Endothelial cell of umbilical vein (primary cell): ENCODE measurements at regions not wholly inside any gene's neighbourhood (a gene's known extent, or its start where the extent isn't known, plus 50 kb on each side); places are given as distances from the start of the nearest gene placed in this dataset.

Experiments
- BruUV-seq: library from RNA; stranded (reverse); fragments of 400-500 nt; replicated peaks from 2 replicates; lab custom pipeline; 2021; lab: Mats Ljungman, UMichigan
- CTCF ChIA-PET: fragments of 300-600, 350-600 bp; sonication (Branson Sonifier 250); formaldehyde crosslinking; loops from one replicate; lab custom pipeline; 2021; ENCODE audit warnings: antibody characterized with exemption, inconsistent platforms; lab: Charles Lee
- POLR2A ChIA-PET: fragments of 300-600, 350-600 bp; sonication (Branson Sonifier 250); formaldehyde crosslinking; loops from one replicate; lab custom pipeline; 2021; ENCODE audit warnings: antibody characterized with exemption, inconsistent platforms; lab: Charles Lee
- DNase-seq: peaks from one replicate; pipeline ENCODE4 v3.0.0-alpha.2; 2011; ENCODE audit warnings: low read depth, low spot score
- FAIRE-seq: peaks from 2 replicates; lab custom pipeline; 2011; peaks lifted over from hg19 to GRCh38; lab: Jason Lieb, UNC
- H2AFZ ChIP-seq: 2 replicates; pipeline ENCODE4 v1.6.0; 2012; ENCODE audit warnings: low read depth, low read length, control low read depth, inconsistent platforms
- H3K27ac ChIP-seq: 2 replicates; pipeline ENCODE4 v1.5.1; 2011; ENCODE audit warnings: low read depth, mild to moderate bottlenecking, control low read depth, low read length, moderate library complexity; ENCODE audit not compliant: insufficient read depth
- H3K27me3 ChIP-seq, 2 experiments: 2 replicates each; pipeline versions ENCODE4 v1.6.0 to v1.6.1; 2011; ENCODE audit warnings: low read length in 2 of 2, mixed read lengths in 1 of 2; ENCODE audit not compliant: control insufficient read depth in 2 of 2, insufficient read depth in 2 of 2
- H3K36me3 ChIP-seq, 2 experiments: 2 replicates in 1 of 2; 3 replicates in 1 of 2; pipeline ENCODE4 v1.5.1; 2011; ENCODE audit warnings: low read length in 2 of 2, mild to moderate bottlenecking in 1 of 2, moderate library complexity in 1 of 2; ENCODE audit not compliant: control insufficient read depth in 2 of 2, insufficient read depth in 2 of 2; ENCODE audit errors: extremely low read depth in 1 of 2
- H3K4me1 ChIP-seq: 3 replicates; pipeline ENCODE4 v1.5.1; 2011; ENCODE audit warnings: mild to moderate bottlenecking, low read length; ENCODE audit not compliant: control insufficient read depth, insufficient read depth; ENCODE audit errors: extremely low read depth
- H3K4me2 ChIP-seq: 2 replicates; pipeline ENCODE4 v1.6.1; 2011; ENCODE audit warnings: low read length, control low read depth, mixed read lengths; ENCODE audit not compliant: insufficient read depth
- H3K4me3 ChIP-seq, 3 experiments: fragments of 200-600 bp in 1 of 3; sonication (generic), shearing (Covaris generic) in 1 of 3; replicated peaks in 1 of 3; 2 replicates each; pipeline ENCODE4 v1.5.1; 2011 to 2016; ENCODE audit warnings: control low read depth in 3 of 3, low read length in 3 of 3, mild to moderate bottlenecking in 2 of 3, inconsistent platforms in 1 of 3, low read depth in 1 of 3, moderate library complexity in 1 of 3; ENCODE audit not compliant: insufficient read depth in 1 of 3
- H3K79me2 ChIP-seq: 2 replicates; pipeline ENCODE4 v1.6.0; 2012; ENCODE audit warnings: low read length, inconsistent platforms; ENCODE audit not compliant: control insufficient read depth, insufficient read depth
- H3K9ac ChIP-seq: replicated peaks from 2 replicates; pipeline ENCODE3; 2011; ENCODE audit warnings: low read length, control low read depth; ENCODE audit not compliant: insufficient read depth; ENCODE audit errors: extremely low read depth
- H3K9me1 ChIP-seq: replicated peaks from 3 replicates; pipeline ENCODE4 v1.6.0; 2011; ENCODE audit warnings: mild to moderate bottlenecking, low read length; ENCODE audit not compliant: control insufficient read depth, insufficient read depth; ENCODE audit errors: extremely low read depth
- H3K9me3 ChIP-seq: replicated peaks from 2 replicates; pipeline ENCODE4 v1.5.1; 2012; ENCODE audit warnings: low read length, inconsistent platforms; ENCODE audit not compliant: control insufficient read depth, insufficient read depth
- H4K20me1 ChIP-seq: replicated peaks from 2 replicates; pipeline ENCODE3; 2011; ENCODE audit warnings: mild to moderate bottlenecking, low read length; ENCODE audit not compliant: control insufficient read depth, insufficient read depth; ENCODE audit errors: extremely low read depth
- CTCF ChIP-seq, 2 donors: IDR thresholded peaks; 1 replicate in 1 of 2; 2 replicates in 1 of 2; pipeline ENCODE4 v1.5.1; 2011; ENCODE audit warnings: low read length in 2 of 2, mild to moderate bottlenecking in 2 of 2, moderate library complexity in 2 of 2, control low read depth in 1 of 2, inconsistent platforms in 1 of 2, low read depth in 1 of 2; ENCODE audit not compliant: insufficient read depth in 1 of 2; ENCODE audit errors: extremely low read depth in 1 of 2
- EZH2 ChIP-seq: IDR thresholded peaks from 2 replicates; pipeline ENCODE4 v1.6.1; 2012; ENCODE audit warnings: borderline replicate concordance, low read depth, mild to moderate bottlenecking, moderate library complexity, low read length, inconsistent platforms; ENCODE audit not compliant: severe bottlenecking
- FOS ChIP-seq: IDR thresholded peaks from 2 replicates; pipeline ENCODE4 v1.6.1; 2011; ENCODE audit warnings: mild to moderate bottlenecking, low read length, moderate library complexity, borderline replicate concordance; ENCODE audit not compliant: insufficient read depth
- GATA2 ChIP-seq: IDR thresholded peaks from 2 replicates; pipeline ENCODE4 v1.7.0; 2011; ENCODE audit warnings: low read depth, mild to moderate bottlenecking, moderate library complexity, mixed read lengths, low read length; ENCODE audit not compliant: insufficient read length, insufficient read depth
- JUN ChIP-seq: IDR thresholded peaks from 2 replicates; pipeline ENCODE4 v1.6.1; 2011; ENCODE audit warnings: borderline replicate concordance, low read depth; ENCODE audit not compliant: insufficient read length, insufficient read depth
- MYC ChIP-seq: IDR thresholded peaks from one replicate; pipeline ENCODE4 v1.6.1; 2011; ENCODE audit warnings: mild to moderate bottlenecking, low read depth, low read length
- POLR2A ChIP-seq: IDR thresholded peaks from 2 replicates; pipeline ENCODE4 v1.6.1; 2012; ENCODE audit warnings: low read depth, mild to moderate bottlenecking, control low read depth, low read length
- POLR2AphosphoS5 ChIP-seq: IDR thresholded peaks from 2 replicates; pipeline ENCODE4 v1.6.1; 2012; ENCODE audit warnings: low read depth, mild to moderate bottlenecking, control low read depth, low read length, moderate library complexity; ENCODE audit not compliant: insufficient read depth
- dilution Hi-C: fragments of 300-500 bp; cut with MboI; formaldehyde crosslinking; loops from one replicate; pipeline ENCODE4 v1.15.0; 2019; ENCODE audit warnings: low sequenced_read_pairs; ENCODE audit not compliant: extremely low pct_ligation_motif_present
- intact Hi-C: fragments of 100-400 bp; cut with micrococcal nuclease; formaldehyde crosslinking; loops from one replicate; pipeline ENCODE4 v1.10.0; 2022
- TF ChIP-seq, protein P1 (sequence below): IDR thresholded peaks from 2 replicates; pipeline ENCODE4 v1.6.1; 2011; ENCODE audit not compliant: insufficient read depth, insufficient read length

GRCh38 chr3:80158332-80158731 lies 390.5 kb upstream of the ROBO1 start:
- TF ChIP-seq JUN (no peak), POLR2AphosphoS5 (no peak), EZH2 (no peak), POLR2A (no peak), CTCF (IDR thresholded peaks at IDR 0.05; ENCODE audit: extremely low read depth in 1 of 2, insufficient read depth in 1 of 2, low read depth in 1 of 2, low read length in 2 of 2) (no peak), FOS (no peak), GATA2 (no peak), MYC (no peak)
- TF ChIP-seq, protein P1, sequence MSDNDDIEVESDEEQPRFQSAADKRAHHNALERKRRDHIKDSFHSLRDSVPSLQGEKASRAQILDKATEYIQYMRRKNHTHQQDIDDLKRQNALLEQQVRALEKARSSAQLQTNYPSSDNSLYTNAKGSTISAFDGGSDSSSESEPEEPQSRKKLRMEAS: no peak

More at GRCh38 chr3:80158332-80158731, 390.5 kb upstream of the ROBO1 start:
- H3K9ac ChIP-seq: no peak overlapping the region
- H3K79me2 ChIP-seq: no peaks in the 10 kb centered on the region
- H3K4me2 ChIP-seq: no peak overlapping the region
- intact Hi-C loops (no loop called here), dilution Hi-C loops (no loop called here)
- H3K27me3 ChIP-seq: no peaks in the 10 kb centered on the region
- DNase-seq (no peak), FAIRE-seq (no peak)
- no peaks in the 10 kb centered on the region for H3K36me3 ChIP-seq
- no peaks in the 10 kb centered on the region for H3K4me1 ChIP-seq
- no peaks in the 10 kb centered on the region for H3K9me1 ChIP-seq
- no peak overlapping the region for H2AFZ ChIP-seq
- POLR2A ChIA-PET: no interaction called here
- CTCF ChIA-PET: interaction anchor here (1.3 to 1.7 kb wide), 2 partner anchors 13 to 16 kb away, joined by 4 to 6 read pairs; no protein-coding TSS in a partner anchor
- no peak overlapping the region for H3K4me3 ChIP-seq
- H3K27ac ChIP-seq: no peak overlapping the region
- BruUV-seq: no TSS peak
- H3K9me3 ChIP-seq: no peaks in the 10 kb centered on the region
- H4K20me1 ChIP-seq: no peaks in the 10 kb centered on the region
